H1 (cell line): ENCODE measurements at regions not wholly inside any gene's neighbourhood (a gene's known extent, or its start where the extent isn't known, plus 50 kb on each side); places are given as distances from the start of the nearest gene placed in this dataset.

Source experiments
- CHD2 ChIP-seq: IDR thresholded peaks from 2 replicates; pipeline ENCODE4 v1.6.1; 2012; ENCODE audit warnings: low read length, improper control_type of control experiment
- CTBP2 ChIP-seq: IDR thresholded peaks from 2 replicates; pipeline ENCODE4 v1.7.0; 2011; ENCODE audit warnings: borderline replicate concordance, mild to moderate bottlenecking, moderate library complexity, mixed read lengths, low read length; ENCODE audit not compliant: insufficient read depth, insufficient read length
- HDAC2 ChIP-seq, 2 experiments: fragments of 300-600 bp in 1 of 2; sonication (generic) in 1 of 2; IDR thresholded peaks; 2 replicates each; pipeline ENCODE4 v1.6.1; 2011 to 2012; ENCODE audit warnings: low read depth in 2 of 2, low read length in 2 of 2, mild to moderate bottlenecking in 2 of 2, moderate library complexity in 2 of 2, borderline replicate concordance in 1 of 2, inconsistent platforms in 1 of 2
- JUND ChIP-seq: IDR thresholded peaks from 2 replicates; pipeline ENCODE4 v1.6.1; 2011; ENCODE audit warnings: mild to moderate bottlenecking, improper control_type of control experiment, low read length
- RFX5 ChIP-seq: IDR thresholded peaks from 2 replicates; pipeline ENCODE4 v1.6.1; 2011; ENCODE audit warnings: low read depth, low read length, improper control_type of control experiment, borderline replicate concordance
- TBP ChIP-seq: IDR thresholded peaks from 2 replicates; pipeline ENCODE4 v1.6.1; 2011; ENCODE audit warnings: low read depth, low read length, improper control_type of control experiment
- TCF12 ChIP-seq: IDR thresholded peaks from 2 replicates; pipeline ENCODE4 v1.6.1; 2011; ENCODE audit warnings: low read depth, mild to moderate bottlenecking, low read length
- TF ChIP-seq, protein P1 (sequence below): IDR thresholded peaks from 2 replicates; pipeline ENCODE4 v1.6.1; 2012; ENCODE audit warnings: inconsistent platforms

DNA sequence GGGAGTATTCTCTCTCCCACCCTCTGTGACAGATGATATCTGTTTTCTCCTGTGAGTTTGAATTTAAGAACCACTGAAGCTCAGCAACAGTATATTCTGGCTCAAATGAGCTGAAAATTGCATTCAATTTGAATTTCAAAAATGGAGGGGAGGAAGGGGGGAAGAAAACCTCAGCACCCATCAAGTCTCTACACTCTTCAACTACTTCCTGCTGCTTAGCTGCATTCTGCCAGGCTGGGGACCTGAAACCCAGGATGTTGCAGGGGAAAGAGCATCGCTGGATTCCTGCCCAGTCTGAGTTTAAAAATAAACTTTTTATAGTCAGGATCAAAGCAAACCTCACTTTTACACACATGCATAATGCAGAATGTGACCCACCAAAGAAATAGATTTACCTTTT lies 214.3 kb upstream of the ESRRG start (continued):
- TF ChIP-seq TCF12 (no peak), JUND (no peak), CTBP2 (no peak), RFX5 (no peak), HDAC2 (IDR thresholded peaks at IDR 0.05; ENCODE audit: borderline replicate concordance in 1 of 2, low read depth in 2 of 2, low read length in 2 of 2) (no peak), TBP (no peak), CHD2 (no peak)
- TF ChIP-seq, protein P1, sequence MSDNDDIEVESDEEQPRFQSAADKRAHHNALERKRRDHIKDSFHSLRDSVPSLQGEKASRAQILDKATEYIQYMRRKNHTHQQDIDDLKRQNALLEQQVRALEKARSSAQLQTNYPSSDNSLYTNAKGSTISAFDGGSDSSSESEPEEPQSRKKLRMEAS, result no peak
